AG09309 (cell line): ENCODE measurements at regions not wholly inside any gene's neighbourhood (a gene's known extent, or its start where the extent isn't known, plus 50 kb on each side); places are given as distances from the start of the nearest gene placed in this dataset.

Source experiments
- DNase-seq: peaks from one replicate; pipeline ENCODE4 v3.0.0-alpha.2; 2010; ENCODE audit warnings: low read depth
- H3K4me3 ChIP-seq: 2 replicates; pipeline ENCODE4 v1.5.1; 2011; ENCODE audit warnings: mild to moderate bottlenecking, low read depth, low read length, moderate library complexity; ENCODE audit not compliant: control insufficient read depth
- TF ChIP-seq, protein P1 (sequence below): IDR thresholded peaks from 2 replicates; pipeline ENCODE4 v1.5.1; 2011; ENCODE audit warnings: mild to moderate bottlenecking, low read depth, low read length, inconsistent platforms; ENCODE audit not compliant: insufficient read depth, control insufficient read depth; ENCODE audit errors: missing control alignments

DNA sequence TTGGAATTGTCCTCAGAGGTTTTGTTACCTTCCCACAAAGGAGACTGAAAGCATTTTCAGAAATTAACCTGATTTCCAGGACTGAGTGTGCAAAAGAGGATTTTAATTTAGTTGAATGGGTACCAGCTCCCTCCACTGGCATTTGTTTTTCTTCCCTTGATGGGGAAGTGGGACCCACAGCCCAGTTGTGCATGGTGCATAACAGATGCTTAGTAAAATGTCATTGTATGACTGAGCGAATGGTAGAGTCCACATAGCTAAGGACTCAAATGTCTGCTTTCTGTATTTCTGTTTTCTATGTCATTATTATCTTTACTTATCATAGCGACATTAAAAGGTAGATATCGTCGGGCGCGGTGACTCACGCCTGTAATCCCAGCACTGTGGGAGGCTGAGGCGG, 75.5 kb upstream of the RAPH1 start:
- TF ChIP-seq, protein P1, sequence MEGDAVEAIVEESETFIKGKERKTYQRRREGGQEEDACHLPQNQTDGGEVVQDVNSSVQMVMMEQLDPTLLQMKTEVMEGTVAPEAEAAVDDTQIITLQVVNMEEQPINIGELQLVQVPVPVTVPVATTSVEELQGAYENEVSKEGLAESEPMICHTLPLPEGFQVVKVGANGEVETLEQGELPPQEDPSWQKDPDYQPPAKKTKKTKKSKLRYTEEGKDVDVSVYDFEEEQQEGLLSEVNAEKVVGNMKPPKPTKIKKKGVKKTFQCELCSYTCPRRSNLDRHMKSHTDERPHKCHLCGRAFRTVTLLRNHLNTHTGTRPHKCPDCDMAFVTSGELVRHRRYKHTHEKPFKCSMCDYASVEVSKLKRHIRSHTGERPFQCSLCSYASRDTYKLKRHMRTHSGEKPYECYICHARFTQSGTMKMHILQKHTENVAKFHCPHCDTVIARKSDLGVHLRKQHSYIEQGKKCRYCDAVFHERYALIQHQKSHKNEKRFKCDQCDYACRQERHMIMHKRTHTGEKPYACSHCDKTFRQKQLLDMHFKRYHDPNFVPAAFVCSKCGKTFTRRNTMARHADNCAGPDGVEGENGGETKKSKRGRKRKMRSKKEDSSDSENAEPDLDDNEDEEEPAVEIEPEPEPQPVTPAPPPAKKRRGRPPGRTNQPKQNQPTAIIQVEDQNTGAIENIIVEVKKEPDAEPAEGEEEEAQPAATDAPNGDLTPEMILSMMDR, result no peak
- no peak for DNase-seq
- H3K4me3 ChIP-seq, result no peak overlapping the region

DNA sequence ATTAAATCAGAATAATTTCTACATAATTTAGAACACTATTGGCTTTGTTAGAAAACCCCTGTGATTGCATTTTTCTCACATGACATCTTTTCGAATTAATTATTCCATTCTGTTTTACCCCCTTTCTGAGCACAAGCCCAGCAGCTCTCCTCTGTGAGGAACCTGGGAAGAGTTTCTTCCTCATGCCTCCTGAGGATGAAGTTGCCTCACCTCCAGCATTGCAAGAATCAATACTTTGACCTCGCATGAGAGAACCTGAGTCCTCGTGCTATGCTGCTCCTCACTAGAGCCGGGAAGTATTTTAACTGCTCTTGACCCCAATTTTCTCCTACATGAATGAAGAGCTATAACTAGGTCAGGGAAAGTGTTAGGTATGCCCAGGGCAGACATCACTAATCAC, 77.1 kb upstream of the RAPH1 start:
- TF ChIP-seq, protein P1, result no peak
- DNase-seq, result no peak
- no peak overlapping the region for H3K4me3 ChIP-seq

DNA sequence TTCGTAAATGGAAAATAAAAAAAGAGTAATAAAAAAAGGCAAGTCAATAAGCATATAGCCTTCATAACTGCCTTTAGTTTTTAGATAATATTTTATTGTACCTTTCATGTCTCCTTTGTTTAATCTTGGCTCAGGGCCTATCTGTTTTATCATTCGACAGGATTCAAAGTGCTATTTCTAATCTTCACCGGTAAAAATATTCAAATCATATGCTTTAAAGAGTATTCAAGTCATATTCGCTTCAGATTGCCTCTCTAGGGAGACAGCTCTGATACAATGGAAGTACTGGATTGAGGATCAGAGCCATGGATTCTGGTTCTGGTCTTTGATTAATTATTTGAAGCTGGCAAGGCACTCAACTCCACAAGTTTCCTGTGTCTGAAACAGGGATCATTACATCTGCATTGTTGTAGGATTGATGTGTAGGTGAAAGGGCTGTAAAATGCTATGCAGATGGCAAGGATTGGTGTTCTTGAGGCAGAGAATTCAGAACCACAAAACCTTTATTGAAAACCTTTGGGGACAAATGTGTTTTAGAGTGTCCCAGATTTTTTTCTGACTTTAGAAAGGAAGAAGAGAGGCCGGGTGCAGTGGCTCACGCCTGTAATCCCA, 84.3 kb upstream of the RAPH1 start:
- no peak overlapping the region for H3K4me3 ChIP-seq
- TF ChIP-seq, protein P1, result no peak
- no peak for DNase-seq

DNA sequence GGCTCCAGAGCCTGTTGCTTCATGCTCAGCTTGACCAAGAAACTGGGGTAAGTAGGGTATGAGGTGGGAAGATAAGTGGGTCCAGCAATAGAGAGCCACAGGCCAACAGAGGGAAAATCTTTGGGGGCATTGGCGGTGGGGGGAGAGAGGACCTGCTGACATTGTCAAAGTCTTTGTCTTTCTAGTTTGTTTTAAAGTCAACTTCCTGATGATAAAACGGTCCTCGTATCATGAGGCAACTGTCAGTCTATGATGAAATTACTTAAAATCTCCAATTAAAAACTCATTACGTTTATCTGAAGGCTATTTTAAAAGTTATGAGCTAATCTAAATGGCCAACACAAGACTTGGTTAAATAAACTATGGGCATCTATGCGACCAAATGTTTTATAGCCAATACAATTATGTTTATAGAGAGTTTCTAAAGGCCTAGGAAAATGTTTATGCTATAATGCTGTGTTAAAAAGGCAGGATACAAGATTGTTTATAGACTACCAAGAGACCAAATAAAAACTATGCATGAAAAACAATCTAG, 84.4 kb upstream of the CD28 start:
- TF ChIP-seq, protein P1, result no peak
- no peak for DNase-seq
- H3K4me3 ChIP-seq, result no peak overlapping the region

DNA sequence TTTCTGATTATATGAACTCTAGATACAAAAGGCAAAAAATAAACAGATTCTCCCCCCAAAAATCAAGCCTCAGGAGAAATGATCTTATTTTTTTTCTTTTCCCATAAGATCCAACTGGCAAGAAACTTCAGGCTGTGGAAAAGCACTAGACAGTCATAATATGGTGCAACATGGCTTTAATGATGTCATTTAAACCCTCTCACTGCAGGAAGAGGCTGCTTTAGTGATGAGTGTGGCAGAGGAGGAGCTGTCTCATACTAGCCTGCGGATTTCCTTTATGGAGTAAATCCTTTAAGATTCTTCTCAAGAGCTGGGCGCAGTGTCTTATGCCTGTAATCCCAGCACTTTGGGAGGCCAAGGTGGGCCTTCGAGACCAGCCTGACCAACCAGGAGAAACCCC, 83.3 kb upstream of the CD28 start:
- peak; percentile 96 for DNase-seq
- no peak overlapping the region for H3K4me3 ChIP-seq
- TF ChIP-seq, protein P1, result no peak

DNA sequence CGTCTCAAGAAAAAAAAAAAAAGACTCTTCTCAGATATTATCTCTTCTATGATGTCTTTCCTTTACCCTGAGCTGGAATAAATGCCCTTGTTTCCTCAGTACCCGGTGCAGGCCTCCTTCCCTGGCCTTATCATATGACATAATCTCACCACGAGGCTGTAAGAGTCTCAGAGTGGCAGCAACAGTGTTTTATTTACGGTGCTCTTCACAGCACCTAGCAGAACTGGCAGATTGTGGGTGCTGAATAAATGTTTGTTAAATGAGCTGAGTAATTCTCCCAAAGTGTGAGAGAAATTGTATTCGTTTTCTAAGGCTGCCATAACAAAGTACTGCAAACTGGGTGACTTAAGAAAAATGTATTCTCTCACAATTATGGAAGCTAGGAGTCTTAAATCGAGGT, 82.8 kb upstream of the CD28 start:
- DNase-seq, result no peak
- TF ChIP-seq, protein P1, result no peak
- no peak overlapping the region for H3K4me3 ChIP-seq
